Endothelial cell of umbilical vein (primary cell): ENCODE measurements at regions not wholly inside any gene's neighbourhood (a gene's known extent, or its start where the extent isn't known, plus 50 kb on each side); places are given as distances from the start of the nearest gene placed in this dataset.

Experiments used
- BruUV-seq: library from RNA; stranded (reverse); fragments of 400-500 nt; replicated peaks from 2 replicates; lab custom pipeline; 2021; lab: Mats Ljungman, UMichigan
- CTCF ChIA-PET: fragments of 300-600, 350-600 bp; sonication (Branson Sonifier 250); formaldehyde crosslinking; loops from one replicate; lab custom pipeline; 2021; ENCODE audit warnings: antibody characterized with exemption, inconsistent platforms; lab: Charles Lee
- POLR2A ChIA-PET: fragments of 300-600, 350-600 bp; sonication (Branson Sonifier 250); formaldehyde crosslinking; loops from one replicate; lab custom pipeline; 2021; ENCODE audit warnings: antibody characterized with exemption, inconsistent platforms; lab: Charles Lee
- DNase-seq: peaks from one replicate; pipeline ENCODE4 v3.0.0-alpha.2; 2011; ENCODE audit warnings: low read depth, low spot score
- FAIRE-seq: peaks from 2 replicates; lab custom pipeline; 2011; peaks lifted over from hg19 to GRCh38; lab: Jason Lieb, UNC
- H2AFZ ChIP-seq: 2 replicates; pipeline ENCODE4 v1.6.0; 2012; ENCODE audit warnings: low read depth, low read length, control low read depth, inconsistent platforms
- H3K27ac ChIP-seq: 2 replicates; pipeline ENCODE4 v1.5.1; 2011; ENCODE audit warnings: low read depth, mild to moderate bottlenecking, control low read depth, low read length, moderate library complexity; ENCODE audit not compliant: insufficient read depth
- H3K27me3 ChIP-seq, 2 experiments: 2 replicates each; pipeline versions ENCODE4 v1.6.0 to v1.6.1; 2011; ENCODE audit warnings: low read length in 2 of 2, mixed read lengths in 1 of 2; ENCODE audit not compliant: control insufficient read depth in 2 of 2, insufficient read depth in 2 of 2
- H3K36me3 ChIP-seq, 2 experiments: 2 replicates in 1 of 2; 3 replicates in 1 of 2; pipeline ENCODE4 v1.5.1; 2011; ENCODE audit warnings: low read length in 2 of 2, mild to moderate bottlenecking in 1 of 2, moderate library complexity in 1 of 2; ENCODE audit not compliant: control insufficient read depth in 2 of 2, insufficient read depth in 2 of 2; ENCODE audit errors: extremely low read depth in 1 of 2
- H3K4me1 ChIP-seq: 3 replicates; pipeline ENCODE4 v1.5.1; 2011; ENCODE audit warnings: mild to moderate bottlenecking, low read length; ENCODE audit not compliant: control insufficient read depth, insufficient read depth; ENCODE audit errors: extremely low read depth
- H3K4me2 ChIP-seq: 2 replicates; pipeline ENCODE4 v1.6.1; 2011; ENCODE audit warnings: low read length, control low read depth, mixed read lengths; ENCODE audit not compliant: insufficient read depth
- H3K4me3 ChIP-seq, 3 experiments: fragments of 200-600 bp in 1 of 3; sonication (generic), shearing (Covaris generic) in 1 of 3; replicated peaks in 1 of 3; 2 replicates each; pipeline ENCODE4 v1.5.1; 2011 to 2016; ENCODE audit warnings: control low read depth in 3 of 3, low read length in 3 of 3, mild to moderate bottlenecking in 2 of 3, inconsistent platforms in 1 of 3, low read depth in 1 of 3, moderate library complexity in 1 of 3; ENCODE audit not compliant: insufficient read depth in 1 of 3
- H3K79me2 ChIP-seq: 2 replicates; pipeline ENCODE4 v1.6.0; 2012; ENCODE audit warnings: low read length, inconsistent platforms; ENCODE audit not compliant: control insufficient read depth, insufficient read depth
- H3K9ac ChIP-seq: replicated peaks from 2 replicates; pipeline ENCODE3; 2011; ENCODE audit warnings: low read length, control low read depth; ENCODE audit not compliant: insufficient read depth; ENCODE audit errors: extremely low read depth
- H3K9me1 ChIP-seq: replicated peaks from 3 replicates; pipeline ENCODE4 v1.6.0; 2011; ENCODE audit warnings: mild to moderate bottlenecking, low read length; ENCODE audit not compliant: control insufficient read depth, insufficient read depth; ENCODE audit errors: extremely low read depth
- H3K9me3 ChIP-seq: replicated peaks from 2 replicates; pipeline ENCODE4 v1.5.1; 2012; ENCODE audit warnings: low read length, inconsistent platforms; ENCODE audit not compliant: control insufficient read depth, insufficient read depth
- H4K20me1 ChIP-seq: replicated peaks from 2 replicates; pipeline ENCODE3; 2011; ENCODE audit warnings: mild to moderate bottlenecking, low read length; ENCODE audit not compliant: control insufficient read depth, insufficient read depth; ENCODE audit errors: extremely low read depth
- CTCF ChIP-seq, 2 donors: IDR thresholded peaks; 1 replicate in 1 of 2; 2 replicates in 1 of 2; pipeline ENCODE4 v1.5.1; 2011; ENCODE audit warnings: low read length in 2 of 2, mild to moderate bottlenecking in 2 of 2, moderate library complexity in 2 of 2, control low read depth in 1 of 2, inconsistent platforms in 1 of 2, low read depth in 1 of 2; ENCODE audit not compliant: insufficient read depth in 1 of 2; ENCODE audit errors: extremely low read depth in 1 of 2
- EZH2 ChIP-seq: IDR thresholded peaks from 2 replicates; pipeline ENCODE4 v1.6.1; 2012; ENCODE audit warnings: borderline replicate concordance, low read depth, mild to moderate bottlenecking, moderate library complexity, low read length, inconsistent platforms; ENCODE audit not compliant: severe bottlenecking
- FOS ChIP-seq: IDR thresholded peaks from 2 replicates; pipeline ENCODE4 v1.6.1; 2011; ENCODE audit warnings: mild to moderate bottlenecking, low read length, moderate library complexity, borderline replicate concordance; ENCODE audit not compliant: insufficient read depth
- GATA2 ChIP-seq: IDR thresholded peaks from 2 replicates; pipeline ENCODE4 v1.7.0; 2011; ENCODE audit warnings: low read depth, mild to moderate bottlenecking, moderate library complexity, mixed read lengths, low read length; ENCODE audit not compliant: insufficient read length, insufficient read depth
- JUN ChIP-seq: IDR thresholded peaks from 2 replicates; pipeline ENCODE4 v1.6.1; 2011; ENCODE audit warnings: borderline replicate concordance, low read depth; ENCODE audit not compliant: insufficient read length, insufficient read depth
- MAX ChIP-seq: IDR thresholded peaks from 2 replicates; pipeline ENCODE4 v1.6.1; 2011; ENCODE audit not compliant: insufficient read depth, insufficient read length
- MYC ChIP-seq: IDR thresholded peaks from one replicate; pipeline ENCODE4 v1.6.1; 2011; ENCODE audit warnings: mild to moderate bottlenecking, low read depth, low read length
- POLR2A ChIP-seq: IDR thresholded peaks from 2 replicates; pipeline ENCODE4 v1.6.1; 2012; ENCODE audit warnings: low read depth, mild to moderate bottlenecking, control low read depth, low read length
- POLR2AphosphoS5 ChIP-seq: IDR thresholded peaks from 2 replicates; pipeline ENCODE4 v1.6.1; 2012; ENCODE audit warnings: low read depth, mild to moderate bottlenecking, control low read depth, low read length, moderate library complexity; ENCODE audit not compliant: insufficient read depth
- dilution Hi-C: fragments of 300-500 bp; cut with MboI; formaldehyde crosslinking; loops from one replicate; pipeline ENCODE4 v1.15.0; 2019; ENCODE audit warnings: low sequenced_read_pairs; ENCODE audit not compliant: extremely low pct_ligation_motif_present
- intact Hi-C: fragments of 100-400 bp; cut with micrococcal nuclease; formaldehyde crosslinking; loops from one replicate; pipeline ENCODE4 v1.10.0; 2022

GRCh38 chr15:66894363-66894762 is 171.0 kb upstream of the SMAD3 start:
- H3K4me1 ChIP-seq: no peaks in the 10 kb centered on the region
- H3K9me3 ChIP-seq: no peaks in the 10 kb centered on the region
- no peak overlapping the region for H3K27ac ChIP-seq
- no peaks in the 10 kb centered on the region for H3K9me1 ChIP-seq
- CTCF ChIA-PET: no interaction called here
- no TSS peak for BruUV-seq
- no peak overlapping the region for H2AFZ ChIP-seq
- no peaks in the 10 kb centered on the region for H3K79me2 ChIP-seq
- no peak overlapping the region for H3K4me2 ChIP-seq
- no peaks in the 10 kb centered on the region for H3K27me3 ChIP-seq
- dilution Hi-C loops (no loop called here), intact Hi-C loops (no loop called here)
- H3K9ac ChIP-seq: no peak overlapping the region
- no peaks in the 10 kb centered on the region for H4K20me1 ChIP-seq
- no peak for DNase-seq
- TF ChIP-seq MYC: no peak
- no peak for TF ChIP-seq JUN
- TF ChIP-seq POLR2AphosphoS5: no peak
- TF ChIP-seq GATA2: no peak
- TF ChIP-seq POLR2A: no peak
- no peak for TF ChIP-seq CTCF (IDR thresholded peaks at IDR 0.05; ENCODE audit: extremely low read depth in 1 of 2, insufficient read depth in 1 of 2, low read depth in 1 of 2, low read length in 2 of 2)
- TF ChIP-seq EZH2: no peak
- no peak for TF ChIP-seq FOS
- TF ChIP-seq MAX: no peak
- POLR2A ChIA-PET: no interaction called here
- H3K4me3 ChIP-seq: no peak overlapping the region
- H3K36me3 ChIP-seq: no peaks in the 10 kb centered on the region
- FAIRE-seq: no peak
